Smooth muscle cell (in vitro differentiated cells): ENCODE measurements at regions not wholly inside any gene's neighbourhood (a gene's known extent, or its start where the extent isn't known, plus 50 kb on each side); places are given as distances from the start of the nearest gene placed in this dataset.

Experiments
- DNase-seq: peaks from one replicate; lab custom pipeline; 2025; ENCODE audit not compliant: unreplicated experiment; lab: John Stamatoyannopoulos, UW
- H2AFZ ChIP-seq: fragments of 200-600 bp; sonication (generic); 2 replicates; pipeline ENCODE4 v1.6.0; 2016; ENCODE audit warnings: antibody characterized with exemption, low read depth, mild to moderate bottlenecking
- H3F3A ChIP-seq: fragments of 200-600 bp; sonication (generic); 2 replicates; pipeline ENCODE4 v1.6.0; 2017; ENCODE audit warnings: antibody characterized with exemption, low read depth
- H3K27ac ChIP-seq: fragments of 200-600 bp; sonication (generic); 2 replicates; pipeline ENCODE4 v1.5.1; 2016; ENCODE audit warnings: low read depth, mild to moderate bottlenecking
- H3K27me3 ChIP-seq: fragments of 200-600 bp; sonication (generic); 2 replicates; pipeline ENCODE4 v1.6.1; 2016; ENCODE audit warnings: low read depth, mild to moderate bottlenecking
- H3K36me3 ChIP-seq: fragments of 200-600 bp; sonication (generic); 2 replicates; pipeline ENCODE4 v1.5.1; 2016; ENCODE audit warnings: low read depth
- H3K4me1 ChIP-seq: fragments of 200-600 bp; sonication (generic); 2 replicates; pipeline ENCODE4 v1.5.1; 2016; ENCODE audit warnings: low read depth
- H3K4me2 ChIP-seq: fragments of 200-600 bp; sonication (generic); 2 replicates; pipeline ENCODE4 v1.6.0; 2016; ENCODE audit warnings: mild to moderate bottlenecking
- H3K4me3 ChIP-seq: fragments of 200-600 bp; sonication (generic); 2 replicates; pipeline ENCODE4 v1.5.1; 2016; ENCODE audit warnings: mild to moderate bottlenecking
- H3K79me2 ChIP-seq: fragments of 200-600 bp; sonication (generic); 2 replicates; pipeline ENCODE4 v1.6.0; 2016; ENCODE audit warnings: low read depth, mild to moderate bottlenecking
- H3K9ac ChIP-seq: fragments of 200-600 bp; sonication (generic); 2 replicates; pipeline ENCODE4 v1.6.0; 2016; ENCODE audit warnings: low read depth
- H3K9me3 ChIP-seq: fragments of 200-600 bp; sonication (generic); replicated peaks from 2 replicates; pipeline ENCODE4 v1.5.1; 2016; ENCODE audit warnings: low read depth
- H4K20me1 ChIP-seq: fragments of 200-600 bp; sonication (generic); 2 replicates; pipeline ENCODE4 v1.6.0; 2016; ENCODE audit warnings: low read depth
- WGBS: methylation state at CpG from one replicate; pipeline ENCODE4 v1.1.7; 2016; ENCODE audit warnings: low lambda C conversion rate; 5-methylcytosine and 5-hydroxymethylcytosine counted together
- TF ChIP-seq, protein P1 (sequence below): fragments of 200-600 bp; sonication (generic); IDR thresholded peaks from 2 replicates; pipeline ENCODE4 v1.5.1; 2017; ENCODE audit warnings: borderline replicate concordance, mild to moderate bottlenecking, antibody characterized with exemption; ENCODE audit not compliant: insufficient read depth, poor library complexity, severe bottlenecking

DNA sequence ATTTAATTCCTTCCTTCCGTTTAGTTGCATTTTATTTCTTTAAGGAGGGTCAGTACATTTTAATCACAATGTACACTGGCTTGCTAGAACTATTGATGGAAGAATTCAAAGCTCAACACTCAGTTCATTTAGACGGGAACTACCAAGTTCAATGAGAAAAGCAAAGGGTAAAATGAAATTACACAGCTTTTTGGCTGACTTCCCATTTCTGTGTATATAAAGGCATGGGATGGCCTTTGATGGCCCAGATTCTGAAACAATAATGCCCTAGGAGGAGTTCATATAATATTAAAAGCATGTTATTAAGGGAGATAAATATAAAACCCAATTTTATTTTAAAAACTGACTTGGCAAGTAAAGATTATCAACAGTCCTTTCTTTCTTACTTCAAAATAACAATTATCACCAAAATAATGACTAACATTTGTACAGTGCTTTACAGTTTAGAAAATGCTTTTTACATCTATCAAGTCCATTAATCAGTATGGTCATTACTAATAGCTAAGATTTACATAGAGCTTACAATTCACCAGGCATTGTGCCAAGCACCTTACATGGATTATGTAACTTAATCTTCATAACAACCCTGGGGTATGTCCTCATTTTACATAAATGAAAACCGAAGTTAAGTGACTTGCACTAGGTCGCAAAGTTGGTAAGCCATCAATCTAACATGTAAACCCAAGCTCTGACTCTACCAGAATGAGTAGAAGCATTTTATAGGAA, 402.4 kb downstream of the OMA1 start:
- WGBS, result 88% methylated on average over 4 of the region's 4 CpGs
- Histone ChIP-seq H2AFZ (no peak overlapping the region), H3K4me2 (no peak overlapping the region), H4K20me1 (no peaks in the 10 kb centered on the region), H3K36me3 (no peaks in the 10 kb centered on the region), H3K9me3 (no peaks in the 10 kb centered on the region), H3K4me3 (no peak overlapping the region), H3K27ac (no peak overlapping the region), H3K27me3 (no peaks in the 10 kb centered on the region), H3K9ac (no peak overlapping the region), H3F3A (no peaks in the 10 kb centered on the region), H3K79me2 (no peaks in the 10 kb centered on the region), H3K4me1 (no peaks in the 10 kb centered on the region)
- TF ChIP-seq, protein P1, sequence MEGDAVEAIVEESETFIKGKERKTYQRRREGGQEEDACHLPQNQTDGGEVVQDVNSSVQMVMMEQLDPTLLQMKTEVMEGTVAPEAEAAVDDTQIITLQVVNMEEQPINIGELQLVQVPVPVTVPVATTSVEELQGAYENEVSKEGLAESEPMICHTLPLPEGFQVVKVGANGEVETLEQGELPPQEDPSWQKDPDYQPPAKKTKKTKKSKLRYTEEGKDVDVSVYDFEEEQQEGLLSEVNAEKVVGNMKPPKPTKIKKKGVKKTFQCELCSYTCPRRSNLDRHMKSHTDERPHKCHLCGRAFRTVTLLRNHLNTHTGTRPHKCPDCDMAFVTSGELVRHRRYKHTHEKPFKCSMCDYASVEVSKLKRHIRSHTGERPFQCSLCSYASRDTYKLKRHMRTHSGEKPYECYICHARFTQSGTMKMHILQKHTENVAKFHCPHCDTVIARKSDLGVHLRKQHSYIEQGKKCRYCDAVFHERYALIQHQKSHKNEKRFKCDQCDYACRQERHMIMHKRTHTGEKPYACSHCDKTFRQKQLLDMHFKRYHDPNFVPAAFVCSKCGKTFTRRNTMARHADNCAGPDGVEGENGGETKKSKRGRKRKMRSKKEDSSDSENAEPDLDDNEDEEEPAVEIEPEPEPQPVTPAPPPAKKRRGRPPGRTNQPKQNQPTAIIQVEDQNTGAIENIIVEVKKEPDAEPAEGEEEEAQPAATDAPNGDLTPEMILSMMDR, result no peak
- no peak for DNase-seq

DNA sequence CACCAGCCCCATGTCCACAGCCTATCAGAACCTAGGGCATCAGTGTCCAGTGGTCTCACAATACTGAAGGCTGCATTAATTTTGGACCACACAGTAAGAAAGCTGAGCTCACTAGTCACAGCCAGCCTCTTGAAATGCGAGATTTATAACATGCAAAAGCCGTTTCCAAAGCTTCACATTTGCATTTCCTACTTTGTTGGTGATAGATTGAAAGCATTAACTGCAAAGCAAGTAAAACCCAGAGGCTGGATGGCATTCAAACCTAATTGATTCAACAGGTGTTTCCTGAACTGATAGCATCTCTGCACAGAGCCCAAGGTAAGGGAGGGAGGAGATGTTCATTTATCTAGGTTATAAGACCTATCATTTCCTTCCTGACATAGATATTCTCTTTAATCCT, 410.1 kb downstream of the OMA1 start:
- H3K36me3 ChIP-seq, result no peaks in the 10 kb centered on the region
- 56% methylated on average over 2 of the region's 2 CpGs for WGBS

DNA sequence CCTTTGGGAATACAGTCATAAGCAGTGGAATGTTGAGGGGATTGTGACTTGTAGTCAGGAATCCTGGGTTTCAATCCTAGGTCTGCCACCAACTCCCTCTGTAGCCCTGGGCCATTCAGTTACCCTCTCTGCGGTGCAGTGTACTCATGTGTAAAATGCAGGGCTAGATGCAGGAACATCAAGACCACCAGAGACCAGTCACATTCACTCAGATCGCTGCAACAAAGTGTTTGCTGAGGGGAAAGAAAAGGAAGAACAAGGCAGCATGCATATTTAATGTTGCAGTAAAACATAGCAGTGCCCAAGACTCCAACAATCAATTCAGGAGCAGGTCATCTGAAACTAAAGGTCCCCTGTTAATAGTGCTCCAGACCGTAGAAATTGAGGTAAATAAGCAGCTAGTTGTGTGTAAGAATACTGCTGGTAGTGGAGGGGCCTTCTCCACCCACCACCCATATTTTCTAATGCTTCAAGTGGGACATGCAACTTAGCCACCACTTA, 410.7 kb downstream of the OMA1 start:
- H3K36me3 ChIP-seq, result no peaks in the 10 kb centered on the region
- H3K27me3 ChIP-seq, result no peaks in the 10 kb centered on the region
- no peak overlapping the region for H2AFZ ChIP-seq
- H3K79me2 ChIP-seq, result no peaks in the 10 kb centered on the region
- H3K4me1 ChIP-seq, result no peaks in the 10 kb centered on the region
- TF ChIP-seq, protein P1, result no peak
- H3K4me2 ChIP-seq, result no peak overlapping the region
- H3K4me3 ChIP-seq, result no peak overlapping the region
- H3K9ac ChIP-seq, result no peak overlapping the region
- no peak overlapping the region for H3K27ac ChIP-seq
- H4K20me1 ChIP-seq, result no peaks in the 10 kb centered on the region
- 59% methylated on average over 3 of the region's 3 CpGs for WGBS
- H3F3A ChIP-seq, result no peaks in the 10 kb centered on the region
- no peak for DNase-seq
- no peaks in the 10 kb centered on the region for H3K9me3 ChIP-seq

More for the DNA sequence above, 410.1 kb downstream of the OMA1 start:
- Histone ChIP-seq H3K27ac (no peak overlapping the region), H3K4me2 (no peak overlapping the region), H3K4me1 (no peaks in the 10 kb centered on the region), H3K9me3 (no peaks in the 10 kb centered on the region), H3K27me3 (no peaks in the 10 kb centered on the region), H3K4me3 (no peak overlapping the region), H3K9ac (no peak overlapping the region), H3K79me2 (no peaks in the 10 kb centered on the region), H3F3A (no peaks in the 10 kb centered on the region), H2AFZ (no peak overlapping the region), H4K20me1 (no peaks in the 10 kb centered on the region)
- no peak for DNase-seq
- TF ChIP-seq, protein P1, result no peak

DNA sequence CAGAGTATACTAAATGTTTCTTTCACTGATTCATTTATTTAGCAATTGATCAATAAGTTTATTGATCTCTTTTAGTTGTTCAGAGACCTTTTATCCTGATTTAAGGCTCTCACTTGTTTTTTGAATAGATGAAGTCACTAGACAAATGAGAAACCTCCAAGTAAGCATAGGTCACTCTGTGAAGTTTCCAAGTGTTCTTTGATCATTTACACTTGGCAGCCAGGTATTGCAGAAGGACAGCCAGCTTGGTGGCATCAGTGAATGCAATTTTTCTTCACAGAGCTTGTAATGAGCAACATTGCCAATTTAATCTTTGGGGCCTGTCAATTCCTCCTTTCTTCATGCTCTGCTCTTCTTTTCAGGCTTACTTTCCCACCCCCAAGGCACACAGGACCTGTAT, 413.0 kb downstream of the OMA1 start:
- H3K36me3 ChIP-seq, result no peaks in the 10 kb centered on the region
- no peak overlapping the region for H3K9ac ChIP-seq
- H4K20me1 ChIP-seq, result no peaks in the 10 kb centered on the region
- no peaks in the 10 kb centered on the region for H3K9me3 ChIP-seq
- no peak overlapping the region for H3K27ac ChIP-seq
- H3K27me3 ChIP-seq, result no peaks in the 10 kb centered on the region
- no peaks in the 10 kb centered on the region for H3K79me2 ChIP-seq
- TF ChIP-seq, protein P1, result no peak
- H3K4me3 ChIP-seq, result no peak overlapping the region
- no peaks in the 10 kb centered on the region for H3F3A ChIP-seq
- no peak overlapping the region for H3K4me2 ChIP-seq
- no peak overlapping the region for H2AFZ ChIP-seq
- DNase-seq, result no peak
- no peaks in the 10 kb centered on the region for H3K4me1 ChIP-seq
